Kidney (tissue), 13 donors: ENCODE measurements at regions not wholly inside any gene's neighbourhood (a gene's known extent, or its start where the extent isn't known, plus 50 kb on each side); places are given as distances from the start of the nearest gene placed in this dataset.

Source experiments
- DNase-seq, 5 donors: peaks; one replicate each; pipeline ENCODE4 v3.0.0-alpha.2; 2013 to 2020
- FAIRE-seq: peaks from 2 replicates; lab custom pipeline; 2012; peaks lifted over from hg19 to GRCh38; lab: Jason Lieb, UNC
- H3K27ac ChIP-seq, 2 donors: one replicate each; pipeline ENCODE4 v1.7.0; 2013; ENCODE audit warnings: low read depth in 2 of 2, low read length in 2 of 2, inconsistent platforms in 1 of 2
- H3K27me3 ChIP-seq: one replicate; pipeline ENCODE4 v1.7.1; 2013; ENCODE audit warnings: low read length, inconsistent platforms; ENCODE audit not compliant: control insufficient read depth, insufficient read depth
- H3K36me3 ChIP-seq, 3 donors: one replicate each; pipeline versions ENCODE4 v1.7.0 to v1.7.1; 2013; ENCODE audit warnings: low read length in 3 of 3, control low read depth in 1 of 3, inconsistent platforms in 1 of 3; ENCODE audit not compliant: insufficient read depth in 3 of 3, control insufficient read depth in 2 of 3
- H3K4me1 ChIP-seq, 3 donors: one replicate each; pipeline versions ENCODE4 v1.7.0 to v1.7.1; 2013; ENCODE audit warnings: low read length in 3 of 3, inconsistent platforms in 1 of 3, low read depth in 1 of 3; ENCODE audit not compliant: control insufficient read depth in 2 of 3, insufficient read depth in 2 of 3
- H3K4me3 ChIP-seq, 3 donors: one replicate each; pipeline versions ENCODE4 v1.7.0 to v1.8.1; 2013; ENCODE audit warnings: low read length in 3 of 3, control low read depth in 1 of 3, inconsistent platforms in 1 of 3
- H3K9ac ChIP-seq, 3 donors: one replicate each; pipeline versions ENCODE4 v1.7.0 to v1.7.1; 2013; ENCODE audit warnings: low read length in 3 of 3, control low read depth in 1 of 3, inconsistent platforms in 1 of 3
- H3K9me3 ChIP-seq, 3 donors: one replicate each; pipeline versions ENCODE4 v1.7.0 to v1.7.1; 2013; ENCODE audit warnings: low read length in 3 of 3, control low read depth in 1 of 3, inconsistent platforms in 1 of 3; ENCODE audit not compliant: control insufficient read depth in 2 of 3, insufficient read depth in 1 of 3
- intact Hi-C: fragments of 100-400 bp; cut with DNase I; formaldehyde crosslinking; loops from one replicate; pipeline ENCODE4 v1.11.1; 2022
- TF ChIP-seq, protein P1 (sequence below): IDR thresholded peaks from 3 replicates; pipeline ENCODE4 v1.5.1; 2012; ENCODE audit warnings: mild to moderate bottlenecking, moderate library complexity, borderline replicate concordance; ENCODE audit not compliant: insufficient read depth; ENCODE audit errors: extremely low read depth
- donor health status: control.
- donor health status: control.
- donor health status: control.
- donor health status: control.
- donor health status: control.
- donor health status: DM: yes; HTN: yes; CAD: no.
- donor health status: Normal renal cell carcinoma (clear cell type).

GRCh38 chr5:124669956-124670721 is 76.3 kb downstream of the ZNF608 start:
- H3K9ac ChIP-seq = no peak overlapping the region
- no peaks in the 10 kb centered on the region for H3K27me3 ChIP-seq
- FAIRE-seq = no peak
- intact Hi-C loops = no loop called here
- H3K9me3 ChIP-seq = no peaks in the 10 kb centered on the region
- H3K4me1 ChIP-seq = peaks cover 0 to 19% (median 0%) of the 10 kb centered on the region in 3 donors
- H3K27ac ChIP-seq = no peak overlapping the region
- no peak overlapping the region for H3K4me3 ChIP-seq
- TF ChIP-seq, protein P1, sequence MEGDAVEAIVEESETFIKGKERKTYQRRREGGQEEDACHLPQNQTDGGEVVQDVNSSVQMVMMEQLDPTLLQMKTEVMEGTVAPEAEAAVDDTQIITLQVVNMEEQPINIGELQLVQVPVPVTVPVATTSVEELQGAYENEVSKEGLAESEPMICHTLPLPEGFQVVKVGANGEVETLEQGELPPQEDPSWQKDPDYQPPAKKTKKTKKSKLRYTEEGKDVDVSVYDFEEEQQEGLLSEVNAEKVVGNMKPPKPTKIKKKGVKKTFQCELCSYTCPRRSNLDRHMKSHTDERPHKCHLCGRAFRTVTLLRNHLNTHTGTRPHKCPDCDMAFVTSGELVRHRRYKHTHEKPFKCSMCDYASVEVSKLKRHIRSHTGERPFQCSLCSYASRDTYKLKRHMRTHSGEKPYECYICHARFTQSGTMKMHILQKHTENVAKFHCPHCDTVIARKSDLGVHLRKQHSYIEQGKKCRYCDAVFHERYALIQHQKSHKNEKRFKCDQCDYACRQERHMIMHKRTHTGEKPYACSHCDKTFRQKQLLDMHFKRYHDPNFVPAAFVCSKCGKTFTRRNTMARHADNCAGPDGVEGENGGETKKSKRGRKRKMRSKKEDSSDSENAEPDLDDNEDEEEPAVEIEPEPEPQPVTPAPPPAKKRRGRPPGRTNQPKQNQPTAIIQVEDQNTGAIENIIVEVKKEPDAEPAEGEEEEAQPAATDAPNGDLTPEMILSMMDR = no peak
- no peak for DNase-seq
- H3K36me3 ChIP-seq = no peaks in the 10 kb centered on the region

DNA sequence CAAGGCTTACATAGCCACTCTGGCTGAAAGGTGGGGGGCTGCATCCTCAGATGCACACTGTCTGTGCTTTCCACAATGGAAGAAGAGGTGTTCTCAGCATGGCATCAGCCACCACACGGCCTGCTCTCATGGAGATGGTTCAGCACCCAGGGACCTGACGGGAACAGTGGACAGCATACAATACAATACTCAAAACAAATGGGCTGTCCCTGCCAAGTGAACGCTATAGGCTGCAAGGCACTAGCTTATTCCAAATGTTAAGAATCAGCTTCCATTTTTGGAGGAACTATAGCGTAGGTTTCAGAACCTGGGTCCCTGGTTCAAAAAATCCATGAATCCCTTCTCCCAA is 77.2 kb downstream of the ZNF608 start:
- Histone ChIP-seq H3K27me3 (no peaks in the 10 kb centered on the region), H3K36me3 (no peaks in the 10 kb centered on the region), H3K4me1 (peaks cover 0 to 21% (median 2%) of the 10 kb centered on the region in 3 donors), H3K4me3 (no peak overlapping the region), H3K9ac (no peak overlapping the region), H3K27ac (no peak overlapping the region), H3K9me3 (no peaks in the 10 kb centered on the region)
- FAIRE-seq (no peak), DNase-seq (no peak)
- intact Hi-C loops = no loop called here
- TF ChIP-seq, protein P1 = no peak

GRCh38 chr5:124668353-124669299 is 77.8 kb downstream of the ZNF608 start:
- TF ChIP-seq, protein P1 = no peak
- Histone ChIP-seq H3K4me3 (no peak overlapping the region), H3K36me3 (no peaks in the 10 kb centered on the region), H3K9me3 (no peaks in the 10 kb centered on the region), H3K27ac (no peak overlapping the region), H3K9ac (no peak overlapping the region), H3K4me1 (peaks cover 0 to 26% (median 2%) of the 10 kb centered on the region in 3 donors), H3K27me3 (no peaks in the 10 kb centered on the region)
- FAIRE-seq (no peak), DNase-seq (no peak)
- intact Hi-C loops = no loop called here
